ENCODE measurements at regions not wholly inside any gene's neighbourhood (a gene's known extent, or its start where the extent isn't known, plus 50 kb on each side); places are given as distances from the start of the nearest gene placed in this dataset.

DNA sequence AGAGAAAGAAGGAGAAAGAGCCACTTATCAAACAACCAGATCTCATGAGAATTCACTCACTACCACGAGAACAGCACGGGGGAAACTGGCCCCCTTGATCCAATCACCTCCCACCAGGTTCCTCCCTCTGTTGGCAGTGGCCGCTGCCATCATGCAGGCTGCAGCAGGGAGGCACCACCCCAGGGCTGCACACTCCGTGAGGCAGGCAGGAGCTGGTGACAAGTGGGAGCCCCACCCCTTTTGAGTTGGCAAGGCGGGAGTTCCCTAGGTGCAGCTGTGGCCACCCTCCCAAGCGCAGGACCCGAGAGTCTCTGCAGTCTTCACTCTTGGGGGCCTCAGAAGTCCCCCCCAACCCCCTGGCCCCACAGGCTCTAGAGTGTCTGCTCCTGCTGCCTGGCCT, 83.9 kb upstream of the GJB5 start:
- DNase-seq: no peak
- no peak overlapping the region for H3K4me3 ChIP-seq
- TF ChIP-seq CTCF (IDR thresholded peaks at IDR 0.05): no peak
- peaks cover 6% of the 10 kb centered on the region for H3K9me3 ChIP-seq
- peaks cover 0 to under 1% (median 0%) of the 10 kb centered on the region in 3 donors for H3K27me3 ChIP-seq (ENCODE audit: insufficient read depth in 3 of 3, low read length in 2 of 3)
- ATAC-seq: no peak
- H3K36me3 ChIP-seq (ENCODE audit: insufficient read depth in 1 of 2, low read depth in 1 of 2): no peaks in the 10 kb centered on the region
- no peaks in the 10 kb centered on the region for H3K4me1 ChIP-seq
- H3K27ac ChIP-seq: no peak overlapping the region
- intact Hi-C loops (cut with DNase I): no loop called here
- 57 to 66% (median 61%) methylated on average over 7 of the region's 7 CpGs for WGBS, 3 donors

DNA sequence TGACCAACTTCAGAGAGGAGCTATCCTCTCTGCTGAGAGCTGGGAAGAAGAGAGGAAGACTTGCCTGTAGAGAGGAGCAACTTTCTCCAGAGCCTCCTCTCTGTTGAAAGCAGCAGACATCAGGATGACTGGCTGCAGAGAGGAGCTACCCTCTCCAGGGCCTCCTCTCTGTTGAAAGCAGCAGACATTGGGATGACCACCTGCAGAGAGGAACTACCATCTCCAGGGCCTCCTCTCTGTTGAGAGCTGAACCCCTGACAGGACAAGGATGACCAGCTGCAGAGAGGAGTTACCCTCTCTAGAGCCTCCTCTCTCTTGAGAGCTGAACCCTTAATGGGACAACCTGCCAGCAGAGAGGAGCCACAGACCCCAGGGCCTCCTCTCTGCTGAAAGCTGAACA, 83.0 kb upstream of the GJB5 start:
- H3K27me3 ChIP-seq (ENCODE audit: insufficient read depth in 3 of 3, low read length in 2 of 3): no peaks in the 10 kb centered on the region
- peaks cover 6% of the 10 kb centered on the region for H3K9me3 ChIP-seq
- TF ChIP-seq CTCF (IDR thresholded peaks at IDR 0.05): no peak
- H3K27ac ChIP-seq: no peak overlapping the region
- no peaks in the 10 kb centered on the region for H3K36me3 ChIP-seq (ENCODE audit: insufficient read depth in 1 of 2, low read depth in 1 of 2)
- no peaks in the 10 kb centered on the region for H3K4me1 ChIP-seq
- intact Hi-C loops (cut with DNase I): no loop called here
- DNase-seq (no peak), ATAC-seq (no peak)
- H3K4me3 ChIP-seq: no peak overlapping the region

DNA sequence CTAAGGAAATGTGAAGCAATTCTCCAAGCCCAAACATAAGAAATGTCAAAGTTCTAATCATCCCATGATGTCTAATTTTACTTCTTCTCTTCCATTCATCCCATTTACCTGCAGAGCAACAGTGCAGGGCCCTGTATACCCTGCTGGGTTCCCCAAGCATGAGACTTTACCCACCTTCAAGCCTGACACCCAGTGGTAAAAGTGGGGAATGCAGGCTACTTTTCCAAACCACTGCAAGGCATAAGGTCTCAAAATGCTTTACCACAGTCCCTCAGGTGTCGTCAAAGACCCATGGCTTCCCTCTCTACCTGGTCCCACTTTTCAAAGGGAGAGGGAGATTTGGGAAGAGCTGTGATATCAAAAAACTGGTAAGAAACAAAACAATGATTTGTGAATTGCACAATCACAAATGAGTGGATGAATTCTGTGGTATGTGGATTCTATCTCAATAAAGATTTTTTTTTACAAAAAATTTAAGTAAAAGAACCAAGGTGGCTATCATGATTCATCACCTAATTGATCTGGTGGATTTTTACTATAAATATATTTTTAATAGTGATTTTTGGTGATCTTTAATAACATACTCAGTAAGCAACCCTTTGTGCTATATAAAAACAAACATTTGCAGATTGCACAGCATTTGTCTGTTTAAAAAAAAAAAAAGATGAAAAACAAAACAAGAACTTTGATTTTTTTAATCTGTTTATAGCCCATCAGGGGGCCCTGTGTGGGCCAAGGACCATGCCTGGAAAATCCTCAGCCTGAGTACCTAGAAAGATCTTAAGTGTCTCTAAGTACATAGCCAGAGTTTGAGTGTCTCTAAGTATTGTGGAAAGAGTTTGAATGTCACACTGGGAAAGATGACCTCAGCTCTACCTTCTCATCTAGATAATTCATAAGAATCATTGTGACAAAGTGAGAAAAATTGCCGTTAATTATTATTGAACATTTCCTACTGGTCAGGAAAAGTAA, 73.1 kb upstream of the GJB5 start:
- ATAC-seq (peak in 2 of 4 donors; percentile 41 to 48), DNase-seq (no peak)
- Histone ChIP-seq H3K36me3 (ENCODE audit: insufficient read depth in 1 of 2, low read depth in 1 of 2) (no peaks in the 10 kb centered on the region), H3K9me3 (no peaks in the 10 kb centered on the region), H3K27ac (no peak overlapping the region), H3K4me1 (no peaks in the 10 kb centered on the region), H3K4me3 (no peak overlapping the region), H3K27me3 (ENCODE audit: insufficient read depth in 3 of 3, low read length in 2 of 3) (no peaks in the 10 kb centered on the region)
- peak; percentile 65 for TF ChIP-seq CTCF (IDR thresholded peaks at IDR 0.05)
- 49 to 55% (median 51%) methylated on average over 2 of the region's 2 CpGs for WGBS, 3 donors
- intact Hi-C loops (cut with DNase I): loop anchor here in 1 of 2 donors (10.0 kb wide), 1 partner anchor 247 kb away; no protein-coding TSS in a partner anchor

GRCh38 chr1:34682452-34683223, 72.2 kb upstream of the GJB5 start:
- no peaks in the 10 kb centered on the region for H3K9me3 ChIP-seq
- TF ChIP-seq CTCF (IDR thresholded peaks at IDR 0.05): no peak
- H3K27ac ChIP-seq: no peak overlapping the region
- H3K4me3 ChIP-seq: no peak overlapping the region
- no peaks in the 10 kb centered on the region for H3K27me3 ChIP-seq (ENCODE audit: insufficient read depth in 3 of 3, low read length in 2 of 3)
- ATAC-seq (no peak), DNase-seq (no peak)
- WGBS, 3 donors: 95 to 97% (median 96%) methylated on average over 5 of the region's 5 CpGs
- intact Hi-C loops (cut with DNase I): loop anchor here in 1 of 2 donors (10.0 kb wide), 1 partner anchor 248 kb away; no protein-coding TSS in a partner anchor
- H3K36me3 ChIP-seq (ENCODE audit: insufficient read depth in 1 of 2, low read depth in 1 of 2): no peaks in the 10 kb centered on the region
- H3K4me1 ChIP-seq: no peaks in the 10 kb centered on the region
